Heart right ventricle (tissue), 16 donors: ENCODE measurements at regions not wholly inside any gene's neighbourhood (a gene's known extent, or its start where the extent isn't known, plus 50 kb on each side); places are given as distances from the start of the nearest gene placed in this dataset.

Source experiments
- ATAC-seq, 8 donors: fragments of 200-7000 bp; cut with Tn5 transposase; one replicate each; pipeline ENCODE4 v1.9.1; 2020; ENCODE audit warnings: mild to moderate bottlenecking in 8 of 8, moderate library complexity in 8 of 8, moderate number of reproducible peaks in 1 of 8
- DNase-seq, 2 donors: peaks; one replicate each; pipeline ENCODE4 v3.0.0-alpha.2; 2020
- H3K27ac ChIP-seq, 10 donors: fragments of 200-600 bp; sonication (generic) in 2 of 10; one replicate each; pipeline versions ENCODE4 v1.5.0 to v1.8.0; 2020 to 2022; ENCODE audit warnings: mild to moderate bottlenecking in 3 of 10
- H3K27me3 ChIP-seq, 7 donors: fragments of 200-600 bp; one replicate each; pipeline ENCODE4 v1.8.0; 2021 to 2022; ENCODE audit warnings: mild to moderate bottlenecking in 2 of 7
- H3K36me3 ChIP-seq, 9 donors: fragments of 200-600 bp; sonication (generic) in 1 of 9; one replicate each; pipeline versions ENCODE4 v1.5.0 to v1.8.0; 2020 to 2022; ENCODE audit warnings: mild to moderate bottlenecking in 2 of 9
- H3K4me1 ChIP-seq, 9 donors: fragments of 200-600 bp; sonication (generic) in 1 of 9; one replicate each; pipeline versions ENCODE4 v1.5.0 to v1.8.0; 2020 to 2022; ENCODE audit warnings: mild to moderate bottlenecking in 4 of 9
- H3K4me3 ChIP-seq, 10 donors: fragments of 200-600 bp; sonication (generic) in 2 of 10; one replicate each; pipeline versions ENCODE4 v1.5.0 to v1.8.0; 2020 to 2022; ENCODE audit warnings: mild to moderate bottlenecking in 7 of 10, moderate library complexity in 2 of 10
- H3K9me3 ChIP-seq, 11 donors: fragments of 200-600 bp in 10 of 11; sonication (generic) in 2 of 11; one replicate each; pipeline versions ENCODE4 v1.5.0 to v1.8.0; 2013 to 2022; ENCODE audit warnings: mild to moderate bottlenecking in 2 of 11, control low read depth in 1 of 11, moderate library complexity in 1 of 11
- WGBS, 2 donors: extraction: QIAGEN DNeasy Blood & Tissue Kit; methylation state at CpG; one replicate each; pipeline ENCODE4 v1.1.7; 2013; ENCODE audit warnings: inconsistent platforms in 1 of 2; 5-methylcytosine and 5-hydroxymethylcytosine counted together
- intact Hi-C, 10 donors: fragments of 100-400 bp; cut with DNase I; formaldehyde crosslinking; loops; one replicate each; pipeline versions ENCODE4 v1.11.1 to v1.14.2; 2022
- TF ChIP-seq, protein P1 (sequence below), 9 donors: fragments of 200-600 bp; sonication (generic) in 2 of 9; IDR thresholded peaks; one replicate each; pipeline versions ENCODE4 v1.5.0 to v1.8.0; 2021 to 2022; ENCODE audit warnings: antibody characterized with exemption in 9 of 9, mild to moderate bottlenecking in 5 of 9, moderate library complexity in 1 of 9
- donor health status: Arrhythmogenic right ventricular cardiomyopathy.
- donor health status: ischemic (EF 13 %, LVEDD 7.1; RV severe dilation, severe dysfunction).
- donor health status: healthy with polysubstance abuse.
- donor health status: DM: no; HTN: yes; CAD: no.
- donor health status: DM: no; HTN: no; CAD: no.
- donor health status: ischemic (EF 25% LVEDD 6.9; RV normal size, moderate dysfunction).
- donor health status: ischemic (EF 25% LVEDD 5.7; RV mildly dilated, moderate dysfunction).
- donor health status: healthy.
- donor health status: DM: yes; HTN: yes; CAD: no.
- donor health status: Ischemic cardiomyopathy.
- donor health status: ischemic (EF 35%, LVEDD 5.7; RV mildly dilated, moderate dysfunction).
- donor health status: nonischemic (EF 11% LVEDD 7.7; RV severe dilation, severe dysfunction).
- donor health status: DM: yes; HTN: yes; CAD: no.
- donor health status: PGD.
- donor health status: ischemic (EF 29% LVEDD 5.4; RV normal size, mild dysfunction).
- donor health status: nonischemic (EF 23%, LVEDD 6.1; RV moderate dilation, normal function).

DNA sequence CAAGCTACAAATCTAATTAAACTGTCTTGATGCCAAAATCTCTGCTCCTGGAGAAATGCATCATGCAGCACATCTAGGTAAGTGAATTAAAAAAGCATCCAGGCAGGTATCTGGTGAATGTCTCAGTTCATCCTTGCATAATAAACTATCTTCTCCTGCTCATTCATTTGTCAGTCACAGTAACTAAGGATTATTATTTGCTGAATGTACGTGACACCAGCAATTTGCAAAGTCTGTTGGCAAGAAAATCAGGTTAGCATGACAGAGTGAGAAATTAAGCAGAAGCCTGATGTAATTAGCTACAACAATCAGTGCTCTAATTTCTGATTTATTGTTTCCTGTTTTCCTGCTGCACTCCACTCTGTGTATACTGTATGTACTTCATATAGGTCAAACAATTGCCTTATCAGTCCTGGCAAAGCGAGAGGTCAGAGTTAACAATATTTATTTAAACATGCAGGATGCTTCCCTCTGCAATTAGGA lies 213.6 kb downstream of the FBXO8 start:
- H3K4me1 ChIP-seq, result peaks cover 0 to 13% (median 0%) of the 10 kb centered on the region in 9 donors
- intact Hi-C loops, result no loop called here
- no peaks in the 10 kb centered on the region for H3K36me3 ChIP-seq
- no peak overlapping the region for H3K4me3 ChIP-seq
- no peak overlapping the region for H3K27ac ChIP-seq
- H3K27me3 ChIP-seq, result no peaks in the 10 kb centered on the region
- TF ChIP-seq, protein P1, sequence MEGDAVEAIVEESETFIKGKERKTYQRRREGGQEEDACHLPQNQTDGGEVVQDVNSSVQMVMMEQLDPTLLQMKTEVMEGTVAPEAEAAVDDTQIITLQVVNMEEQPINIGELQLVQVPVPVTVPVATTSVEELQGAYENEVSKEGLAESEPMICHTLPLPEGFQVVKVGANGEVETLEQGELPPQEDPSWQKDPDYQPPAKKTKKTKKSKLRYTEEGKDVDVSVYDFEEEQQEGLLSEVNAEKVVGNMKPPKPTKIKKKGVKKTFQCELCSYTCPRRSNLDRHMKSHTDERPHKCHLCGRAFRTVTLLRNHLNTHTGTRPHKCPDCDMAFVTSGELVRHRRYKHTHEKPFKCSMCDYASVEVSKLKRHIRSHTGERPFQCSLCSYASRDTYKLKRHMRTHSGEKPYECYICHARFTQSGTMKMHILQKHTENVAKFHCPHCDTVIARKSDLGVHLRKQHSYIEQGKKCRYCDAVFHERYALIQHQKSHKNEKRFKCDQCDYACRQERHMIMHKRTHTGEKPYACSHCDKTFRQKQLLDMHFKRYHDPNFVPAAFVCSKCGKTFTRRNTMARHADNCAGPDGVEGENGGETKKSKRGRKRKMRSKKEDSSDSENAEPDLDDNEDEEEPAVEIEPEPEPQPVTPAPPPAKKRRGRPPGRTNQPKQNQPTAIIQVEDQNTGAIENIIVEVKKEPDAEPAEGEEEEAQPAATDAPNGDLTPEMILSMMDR (IDR thresholded peaks at IDR 0.05), result no peak
- no peak for DNase-seq
- 28 to 31% methylated on average over 2 of the region's 2 CpGs for WGBS, 2 donors
- ATAC-seq, result no peak
- no peaks in the 10 kb centered on the region for H3K9me3 ChIP-seq

GRCh38 chr4:174066611-174067205 lies 216.8 kb downstream of the FBXO8 start:
- H3K36me3 ChIP-seq, result no peaks in the 10 kb centered on the region
- TF ChIP-seq, protein P1 (IDR thresholded peaks at IDR 0.05), result no peak
- intact Hi-C loops, result no loop called here
- H3K4me3 ChIP-seq, result no peak overlapping the region
- 37 to 60% methylated on average over 3 of the region's 3 CpGs for WGBS, 2 donors
- DNase-seq (no peak), ATAC-seq (no peak)
- no peaks in the 10 kb centered on the region for H3K27me3 ChIP-seq
- no peak overlapping the region for H3K27ac ChIP-seq
- peaks cover 0 to 13% (median 0%) of the 10 kb centered on the region in 9 donors for H3K4me1 ChIP-seq
- no peaks in the 10 kb centered on the region for H3K9me3 ChIP-seq

DNA sequence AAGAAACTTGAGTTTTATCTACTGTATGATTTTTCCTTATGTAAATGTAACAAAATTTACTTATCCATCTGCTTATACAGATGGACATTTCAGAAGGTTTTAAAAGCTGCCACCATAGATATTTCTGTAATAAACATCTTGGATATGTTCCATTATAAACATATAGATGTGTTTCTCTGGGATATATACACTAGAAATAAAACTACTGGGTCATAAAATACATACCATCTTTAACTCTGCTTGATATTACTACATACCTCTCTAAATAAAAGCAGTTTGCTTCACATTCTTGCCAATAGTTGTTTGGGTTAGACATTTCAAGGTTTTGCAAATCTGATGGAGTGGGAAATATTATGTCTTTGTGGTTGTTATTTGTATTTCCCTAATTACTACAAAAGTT lies 220.6 kb downstream of the FBXO8 start:
- peaks cover 0 to 14% (median 0%) of the 10 kb centered on the region in 11 donors for H3K9me3 ChIP-seq
- ATAC-seq, result no peak
- DNase-seq, result no peak
- peaks cover 0 to 7% (median 0%) of the 10 kb centered on the region in 9 donors for H3K4me1 ChIP-seq
- no peak overlapping the region for H3K4me3 ChIP-seq
- no peak overlapping the region for H3K27ac ChIP-seq
- intact Hi-C loops, result no loop called here
- TF ChIP-seq, protein P1 (IDR thresholded peaks at IDR 0.05), result no peak
- no peaks in the 10 kb centered on the region for H3K27me3 ChIP-seq
- no peaks in the 10 kb centered on the region for H3K36me3 ChIP-seq

- Histone ChIP-seq H3K4me3 (no peak overlapping the region), H3K27ac (no peak overlapping the region), H3K36me3 (no peaks in the 10 kb centered on the region), H3K9me3 (peaks cover 0 to 20% (median 0%) of the 10 kb centered on the region in 11 donors), H3K27me3 (no peaks in the 10 kb centered on the region), H3K4me1 (no peaks in the 10 kb centered on the region)
- ATAC-seq, result no peak
- no peak for DNase-seq
- intact Hi-C loops, result no loop called here
- 72 to 73% methylated on average over 2 of the region's 2 CpGs for WGBS, 2 donors
- TF ChIP-seq, protein P1 (IDR thresholded peaks at IDR 0.05), result no peak
Measured at GRCh38 chr4:174061026-174061425, 222.4 kb downstream of the FBXO8 start.
